HepG2 (cell line): ENCODE measurements at regions not wholly inside any gene's neighbourhood (a gene's known extent, or its start where the extent isn't known, plus 50 kb on each side); places are given as distances from the start of the nearest gene placed in this dataset.
"Not testable (repeated sequence)": the region's sequence is repeated elsewhere in the genome, so short reads cannot be mapped to it uniquely, and the experiment has no call there.

Experiments
- ATAC-seq: fragments of 200-7000 bp; cut with Tn5 transposase; 3 replicates; pipeline ENCODE4 v1.9.1; 2020; ENCODE audit warnings: mild to moderate bottlenecking, moderate library complexity
- BruUV-seq: library from RNA; stranded (reverse); fragments of 400-500 nt; replicated peaks from 2 replicates; lab custom pipeline; 2021; lab: Mats Ljungman, UMichigan
- CTCF ChIA-PET: fragments of 300-600 bp; formaldehyde crosslinking; extraction: SDS; loops from one replicate; lab custom pipeline; 2021; ENCODE audit warnings: low total read pairs, inconsistent platforms, low intra/inter-chr PET ratio; lab: Yijun Ruan, JAX
- POLR2A ChIA-PET: fragments of 350-600 bp; sonication (Branson Sonifier 250); formaldehyde crosslinking; loops from one replicate; lab custom pipeline; 2020; ENCODE audit warnings: antibody characterized with exemption, inconsistent platforms; lab: Yijun Ruan, JAX
- DNase-seq: peaks from one replicate; pipeline ENCODE4 v3.0.0-alpha.2; 2015; ENCODE audit warnings: low spot score
- FAIRE-seq: peaks from 3 replicates; lab custom pipeline; 2011; peaks lifted over from hg19 to GRCh38; lab: Jason Lieb, UNC
- H2AFZ ChIP-seq: one replicate; pipeline ENCODE4 v1.6.1; 2011; ENCODE audit warnings: low read length, inconsistent platforms
- H3K27ac ChIP-seq: fragments of 300-600 bp; 3 replicates; pipeline ENCODE4 v1.8.0; 2011; ENCODE audit warnings: mixed run types, mild to moderate bottlenecking, mixed read lengths, low read length, inconsistent platforms; ENCODE audit not compliant: insufficient read depth; ENCODE audit errors: extremely low read length
- H3K27me3 ChIP-seq, 2 experiments: fragments of 200-600 bp in 1 of 2; 2 replicates in 1 of 2; 3 replicates in 1 of 2; pipeline versions ENCODE4 v1.6.0 to v1.8.0; 2011; ENCODE audit warnings: low read length in 2 of 2, mild to moderate bottlenecking in 2 of 2, moderate library complexity in 2 of 2, inconsistent platforms in 1 of 2; ENCODE audit not compliant: insufficient read depth in 2 of 2, control insufficient read depth in 1 of 2
- H3K36me3 ChIP-seq, 2 experiments: fragments of 200-600 bp in 1 of 2; replicated peaks in 1 of 2; 2 replicates in 1 of 2; 3 replicates in 1 of 2; pipeline versions ENCODE4 v1.5.1 to v1.8.0; 2011; ENCODE audit warnings: low read length in 2 of 2, inconsistent platforms in 1 of 2; ENCODE audit not compliant: insufficient read depth in 2 of 2, control insufficient read depth in 1 of 2
- H3K4me1 ChIP-seq: 2 replicates; pipeline ENCODE4 v1.5.1; 2012; ENCODE audit warnings: low read length, inconsistent platforms; ENCODE audit not compliant: insufficient read depth
- H3K4me2 ChIP-seq: 2 replicates; pipeline ENCODE4 v1.6.0; 2011; ENCODE audit warnings: low read depth, low read length, inconsistent platforms
- H3K4me3 ChIP-seq, 3 experiments: fragments of 200-600 bp in 1 of 3; sonication (generic), shearing (Covaris generic) in 1 of 3; replicated peaks in 1 of 3; 2 replicates each; pipeline ENCODE4 v1.5.1; 2011 to 2016; ENCODE audit warnings: low read length in 3 of 3, inconsistent platforms in 2 of 3, low read depth in 2 of 3, mild to moderate bottlenecking in 2 of 3, control low read depth in 1 of 3, mixed read lengths in 1 of 3; ENCODE audit not compliant: insufficient read depth in 1 of 3
- H3K79me2 ChIP-seq: one replicate; pipeline ENCODE4 v1.6.1; 2011; ENCODE audit warnings: low read length, inconsistent platforms; ENCODE audit not compliant: insufficient read depth
- H3K9ac ChIP-seq: 2 replicates; pipeline ENCODE4 v1.6.0; 2011; ENCODE audit warnings: mild to moderate bottlenecking, low read depth, low read length, inconsistent platforms; ENCODE audit not compliant: insufficient read depth
- H3K9me3 ChIP-seq: 2 replicates; pipeline ENCODE4 v1.5.1; 2012; ENCODE audit warnings: mild to moderate bottlenecking, low read length
- H4K20me1 ChIP-seq: 2 replicates; pipeline ENCODE4 v1.6.0; 2011; ENCODE audit warnings: inconsistent platforms, mild to moderate bottlenecking, low read length, moderate library complexity; ENCODE audit not compliant: insufficient read depth
- WGBS: methylation state at CpG from one replicate; pipeline ENCODE4 v1.1.6; 2017; ENCODE audit warnings: low lambda C conversion rate; 5-methylcytosine and 5-hydroxymethylcytosine counted together
- in situ Hi-C: cut with HindIII; loops from 2 replicates; pipeline ENCODE4 v1.10.0; 2017; ENCODE audit warnings: low pct_unique_long_range_greater_than_20kb; ENCODE audit not compliant: extremely low pct_ligation_motif_present
- intact Hi-C: fragments of 100-400 bp; cut with micrococcal nuclease; formaldehyde crosslinking; loops from one replicate; pipeline ENCODE4 v1.10.0; 2022; ENCODE audit not compliant: unreplicated experiment

GRCh38 chr20:30899370-30900079, 357.9 kb upstream of the DEFB115 start:
- intact Hi-C loops, CTCF ChIA-PET, ATAC-seq, FAIRE-seq, H3K79me2 ChIP-seq, H3K4me2 ChIP-seq, H3K4me3 ChIP-seq, DNase-seq, H4K20me1 ChIP-seq, POLR2A ChIA-PET, H3K27ac ChIP-seq, H3K4me1 ChIP-seq, H3K36me3 ChIP-seq, BruUV-seq, H3K9ac ChIP-seq, H3K9me3 ChIP-seq, in situ Hi-C loops, H2AFZ ChIP-seq: not testable (repeated sequence)
- H3K27me3 ChIP-seq: peaks cover 4 to 25% of the 10 kb centered on the region in 2 experiments; a peak in 3 of 5 replicates
- 42% methylated on average over 35 of the region's 41 CpGs for WGBS

GRCh38 chr20:30900080-30900719, 357.3 kb upstream of the DEFB115 start:
- ATAC-seq, H3K36me3 ChIP-seq, H3K4me3 ChIP-seq, DNase-seq, FAIRE-seq, intact Hi-C loops, in situ Hi-C loops, H3K4me1 ChIP-seq, H3K27ac ChIP-seq, H3K79me2 ChIP-seq, H3K9ac ChIP-seq, H2AFZ ChIP-seq, BruUV-seq, H3K4me2 ChIP-seq, H4K20me1 ChIP-seq, CTCF ChIA-PET, H3K9me3 ChIP-seq: not testable (repeated sequence)
- POLR2A ChIA-PET: interaction anchor here (1.1 kb wide), 1 partner anchor 1452 kb away, joined by 9 read pairs; no protein-coding TSS in a partner anchor
- H3K27me3 ChIP-seq: peaks cover 1 to 18% of the 10 kb centered on the region in 2 experiments; a peak in 3 of 5 replicates
- 52% methylated on average over 24 of the region's 30 CpGs for WGBS

- CTCF ChIA-PET, H3K27me3 ChIP-seq, H3K4me2 ChIP-seq, POLR2A ChIA-PET, H3K4me3 ChIP-seq, H3K9ac ChIP-seq, H3K79me2 ChIP-seq, intact Hi-C loops, BruUV-seq, H4K20me1 ChIP-seq, FAIRE-seq, DNase-seq, ATAC-seq, H3K9me3 ChIP-seq, H3K4me1 ChIP-seq, H3K36me3 ChIP-seq, H2AFZ ChIP-seq, in situ Hi-C loops, H3K27ac ChIP-seq: not testable (repeated sequence)
- 61% methylated on average over 19 of the region's 19 CpGs for WGBS
Measured at GRCh38 chr20:30905231-30905630, 352.2 kb upstream of the DEFB115 start.
